A673 (cell line): ENCODE measurements at regions not wholly inside any gene's neighbourhood (a gene's known extent, or its start where the extent isn't known, plus 50 kb on each side); places are given as distances from the start of the nearest gene placed in this dataset.
"Not testable (repeated sequence)": the region's sequence is repeated elsewhere in the genome, so short reads cannot be mapped to it uniquely, and the experiment has no call there.

Source experiments
- BruUV-seq: library from RNA; stranded (reverse); fragments of 400-500 nt; replicated peaks from 2 replicates; lab custom pipeline; 2021; lab: Mats Ljungman, UMichigan
- CTCF ChIA-PET: fragments of 300-600 bp; sonication (Branson Sonifier 250); formaldehyde crosslinking; loops from one replicate; lab custom pipeline; 2022; ENCODE audit warnings: antibody characterized with exemption; lab: Charles Lee
- POLR2A ChIA-PET: fragments of 300-600 bp; sonication (Branson Sonifier 250); formaldehyde crosslinking; loops from one replicate; lab custom pipeline; 2022; ENCODE audit warnings: antibody characterized with exemption; ENCODE audit not compliant: low non-redundant PET; lab: Charles Lee
- DNase-seq: peaks from one replicate; pipeline ENCODE4 v3.0.0-alpha.2; 2015; ENCODE audit warnings: low spot score
- H3K27ac ChIP-seq: fragments of 200-600 bp; sonication (generic); 2 replicates; pipeline ENCODE4 v1.5.1; 2016; ENCODE audit warnings: mixed run types, low read depth, mild to moderate bottlenecking, mixed read lengths, antibody characterized with exemption, low read length; ENCODE audit not compliant: poor library complexity, severe bottlenecking
- H3K27me3 ChIP-seq: fragments of 200-600 bp; sonication (generic); replicated peaks from 2 replicates; pipeline ENCODE4 v1.6.1; 2017; ENCODE audit warnings: mixed run types, low read depth, mild to moderate bottlenecking, mixed read lengths, antibody characterized with exemption, low read length; ENCODE audit not compliant: insufficient read depth, poor library complexity
- H3K36me3 ChIP-seq: fragments of 200-600 bp; sonication (generic); 2 replicates; pipeline ENCODE4 v1.6.1; 2016; ENCODE audit warnings: mixed run types, mild to moderate bottlenecking, mixed read lengths, antibody characterized with exemption, low read length; ENCODE audit not compliant: insufficient read depth, poor library complexity, severe bottlenecking
- H3K4me1 ChIP-seq: fragments of 200-600 bp; sonication (generic); 2 replicates; pipeline ENCODE4 v1.6.1; 2017; ENCODE audit warnings: mixed run types, mild to moderate bottlenecking, mixed read lengths, antibody characterized with exemption, low read length; ENCODE audit not compliant: insufficient read depth, poor library complexity, severe bottlenecking
- H3K4me3 ChIP-seq: fragments of 200-600 bp; sonication (generic); 2 replicates; pipeline ENCODE4 v1.5.1; 2016; ENCODE audit warnings: low read depth, mixed run types, mild to moderate bottlenecking, mixed read lengths, low read length; ENCODE audit not compliant: poor library complexity, severe bottlenecking
- H3K9me3 ChIP-seq: fragments of 200-600 bp; sonication (generic); 2 replicates; pipeline ENCODE4 v1.6.1; 2016; ENCODE audit warnings: mixed run types, low read depth, mild to moderate bottlenecking, mixed read lengths, antibody characterized with exemption, low read length; ENCODE audit not compliant: poor library complexity, severe bottlenecking
- EZH2 ChIP-seq: fragments of 200-600 bp; sonication (generic); IDR thresholded peaks from 2 replicates; pipeline ENCODE4 v1.6.1; 2017; ENCODE audit warnings: borderline replicate concordance, low read depth, mild to moderate bottlenecking, mixed read lengths, antibody characterized with exemption, low read length; ENCODE audit not compliant: poor library complexity, severe bottlenecking
- intact Hi-C: fragments of 100-400 bp; cut with micrococcal nuclease; formaldehyde crosslinking; loops from one replicate; pipeline ENCODE4 v1.10.0; 2022; ENCODE audit not compliant: unreplicated experiment
- TF ChIP-seq, protein P1 (sequence below): fragments of 300-800, 200-600 bp; sonication (generic); conservative IDR thresholded peaks from 2 replicates; pipeline ENCODE4 v1.5.1; 2017; ENCODE audit warnings: low read depth, mild to moderate bottlenecking, antibody characterized with exemption, low read length, moderate library complexity, mixed read lengths

DNA sequence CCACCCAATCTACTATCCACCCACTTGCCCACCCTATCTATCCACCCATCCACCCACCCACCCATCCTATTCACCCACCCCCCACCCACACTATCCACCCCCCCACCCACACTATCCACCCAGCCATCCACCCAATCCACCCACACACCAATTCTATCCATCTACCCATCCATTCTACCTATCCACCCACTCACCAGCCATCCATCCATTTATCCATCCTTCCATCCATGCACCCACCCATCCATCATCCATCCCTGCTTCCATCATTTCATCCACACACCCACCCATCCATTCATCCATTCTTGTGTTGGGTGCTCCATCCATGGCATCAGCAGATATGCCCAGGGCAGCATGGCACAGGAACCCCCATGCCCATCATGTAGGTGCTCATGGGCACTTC lies 1206.6 kb downstream of the BRD1 start:
- POLR2A ChIA-PET: no interaction called here
- intact Hi-C loops: no loop called here
- CTCF ChIA-PET: no interaction called here
- H3K27me3 ChIP-seq: no peaks in the 10 kb centered on the region
- no peak overlapping the region for H3K27ac ChIP-seq
- no peak overlapping the region for H3K4me3 ChIP-seq
- DNase-seq: no peak
- H3K4me1 ChIP-seq: peaks cover 8% of the 10 kb centered on the region
- TF ChIP-seq, protein P1, sequence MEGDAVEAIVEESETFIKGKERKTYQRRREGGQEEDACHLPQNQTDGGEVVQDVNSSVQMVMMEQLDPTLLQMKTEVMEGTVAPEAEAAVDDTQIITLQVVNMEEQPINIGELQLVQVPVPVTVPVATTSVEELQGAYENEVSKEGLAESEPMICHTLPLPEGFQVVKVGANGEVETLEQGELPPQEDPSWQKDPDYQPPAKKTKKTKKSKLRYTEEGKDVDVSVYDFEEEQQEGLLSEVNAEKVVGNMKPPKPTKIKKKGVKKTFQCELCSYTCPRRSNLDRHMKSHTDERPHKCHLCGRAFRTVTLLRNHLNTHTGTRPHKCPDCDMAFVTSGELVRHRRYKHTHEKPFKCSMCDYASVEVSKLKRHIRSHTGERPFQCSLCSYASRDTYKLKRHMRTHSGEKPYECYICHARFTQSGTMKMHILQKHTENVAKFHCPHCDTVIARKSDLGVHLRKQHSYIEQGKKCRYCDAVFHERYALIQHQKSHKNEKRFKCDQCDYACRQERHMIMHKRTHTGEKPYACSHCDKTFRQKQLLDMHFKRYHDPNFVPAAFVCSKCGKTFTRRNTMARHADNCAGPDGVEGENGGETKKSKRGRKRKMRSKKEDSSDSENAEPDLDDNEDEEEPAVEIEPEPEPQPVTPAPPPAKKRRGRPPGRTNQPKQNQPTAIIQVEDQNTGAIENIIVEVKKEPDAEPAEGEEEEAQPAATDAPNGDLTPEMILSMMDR: no peak
- TF ChIP-seq EZH2: no peak
- H3K9me3 ChIP-seq: no peaks in the 10 kb centered on the region
- BruUV-seq: no TSS peak
- no peaks in the 10 kb centered on the region for H3K36me3 ChIP-seq

DNA sequence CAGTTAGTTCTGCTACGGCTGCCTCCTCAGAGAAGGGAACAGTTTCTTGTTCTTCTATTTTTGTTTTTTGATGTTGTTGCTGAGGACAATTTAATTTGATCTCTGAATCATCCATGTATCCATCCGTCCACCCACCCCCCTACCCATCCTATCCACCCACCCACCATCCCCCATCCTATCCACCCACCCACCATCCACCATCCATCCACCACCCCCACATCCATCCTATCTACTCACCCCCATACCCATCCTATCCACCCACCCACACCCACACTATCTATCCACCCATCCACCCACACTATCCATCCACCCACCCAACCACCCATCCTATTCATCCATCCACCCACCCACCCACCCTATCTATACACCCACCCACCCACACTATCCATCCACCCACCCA lies 1207.2 kb downstream of the BRD1 start:
- H3K4me1 ChIP-seq, POLR2A ChIA-PET, DNase-seq, CTCF ChIA-PET, intact Hi-C loops, BruUV-seq, H3K27me3 ChIP-seq, H3K27ac ChIP-seq, H3K36me3 ChIP-seq, H3K9me3 ChIP-seq, H3K4me3 ChIP-seq: not testable (repeated sequence)

DNA sequence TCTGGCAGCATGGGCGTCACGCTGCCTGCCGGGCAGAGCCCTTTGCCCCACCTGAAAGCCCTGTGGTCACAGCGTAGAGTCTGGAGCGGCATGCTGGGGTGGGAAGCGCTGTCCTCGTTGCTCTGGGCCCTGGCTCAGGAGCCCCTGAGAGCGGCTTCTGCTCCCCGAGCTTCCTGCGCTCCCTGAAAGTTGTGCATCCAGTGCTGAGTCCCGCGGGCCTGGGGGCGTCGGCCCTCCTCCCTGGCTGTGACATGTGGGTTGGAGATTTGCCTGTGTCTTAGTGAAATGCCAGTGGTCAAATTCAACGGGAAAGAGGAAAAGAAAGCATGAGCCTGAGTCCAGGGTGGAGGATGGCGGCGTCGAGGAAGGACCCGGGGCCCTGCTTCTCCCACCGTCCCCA lies 1208.0 kb downstream of the BRD1 start:
- intact Hi-C loops: no loop called here
- ChIA-PET CTCF (no interaction called here), POLR2A (no interaction called here)
- TF ChIP-seq, protein P1: no peak
- TF ChIP-seq EZH2: no peak
- no peak for DNase-seq
- Histone ChIP-seq H3K9me3 (no peaks in the 10 kb centered on the region), H3K27me3 (no peaks in the 10 kb centered on the region), H3K27ac (no peak overlapping the region), H3K36me3 (no peaks in the 10 kb centered on the region), H3K4me1 (peaks cover 4% of the 10 kb centered on the region), H3K4me3 (no peak overlapping the region)
- BruUV-seq: no TSS peak

DNA sequence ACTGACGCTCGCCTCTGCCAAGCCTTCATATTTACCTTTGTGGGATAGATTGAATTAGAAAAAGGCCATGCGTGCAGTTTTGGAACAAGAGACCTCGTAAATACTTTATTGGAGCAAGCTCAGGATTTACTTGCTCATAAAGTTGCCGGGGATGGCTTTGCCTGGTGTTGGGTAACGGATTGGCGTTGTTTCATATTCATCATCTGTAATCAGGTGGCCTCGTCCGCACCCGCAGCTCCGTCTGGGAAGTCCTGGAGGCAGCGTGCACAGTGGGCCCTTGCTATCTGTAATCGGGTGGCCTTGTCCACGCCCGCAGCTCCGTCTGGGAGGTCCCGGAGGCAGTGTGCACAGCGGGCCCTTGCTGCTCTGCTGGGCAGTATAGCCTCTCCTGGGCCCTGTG lies 1209.3 kb downstream of the BRD1 start:
- H3K4me1 ChIP-seq: peaks cover 4% of the 10 kb centered on the region
- ChIA-PET CTCF (no interaction called here), POLR2A (no interaction called here)
- H3K4me3 ChIP-seq: no peak overlapping the region
- TF ChIP-seq, protein P1: no peak
- no peak for TF ChIP-seq EZH2
- no peaks in the 10 kb centered on the region for H3K9me3 ChIP-seq
- BruUV-seq: no TSS peak
- H3K27me3 ChIP-seq: no peaks in the 10 kb centered on the region
- intact Hi-C loops: no loop called here
- H3K36me3 ChIP-seq: no peaks in the 10 kb centered on the region
- DNase-seq: no peak
- no peak overlapping the region for H3K27ac ChIP-seq
